ENCODE measurements at regions not wholly inside any gene's neighbourhood (a gene's known extent, or its start where the extent isn't known, plus 50 kb on each side); places are given as distances from the start of the nearest gene placed in this dataset.

DNA sequence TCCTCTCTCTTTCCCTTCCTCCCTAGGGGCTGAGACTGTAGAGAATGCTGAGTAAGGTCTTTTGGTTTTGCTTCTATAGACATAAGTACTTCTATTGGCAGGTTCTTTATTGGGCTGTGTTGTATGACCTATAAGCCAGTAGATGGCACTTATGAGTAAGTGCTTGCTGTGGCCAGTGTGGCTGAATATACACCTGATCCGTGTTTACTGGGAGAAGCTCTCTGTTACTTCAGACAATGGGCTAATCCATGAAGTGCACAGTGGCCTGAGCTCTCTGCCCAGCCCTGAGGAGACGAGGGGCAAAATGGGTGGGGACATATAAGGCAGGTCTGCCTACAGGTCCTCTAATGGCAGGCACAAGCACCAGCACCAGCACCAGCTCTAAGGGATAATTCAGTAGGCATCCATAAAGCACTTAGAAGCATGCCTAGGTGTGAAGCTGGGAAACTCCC is 610.3 kb downstream of the RNF144B start:
- TF ChIP-seq CTCF (IDR thresholded peaks at IDR 0.05) (peak in 2 of 4 experiments; percentile 27 to 46), POLR2A (IDR thresholded peaks at IDR 0.05) (no peak), POLR2AphosphoS5 (IDR thresholded peaks at IDR 0.05) (no peak), EP300 (IDR thresholded peaks at IDR 0.05) (no peak)
- DNase-seq: no peak
- Histone ChIP-seq H3K4me1 (no peaks in the 10 kb centered on the region), H3K27me3 (no peaks in the 10 kb centered on the region), H3K27ac (no peak overlapping the region), H3K9me3 (no peaks in the 10 kb centered on the region), H3K4me3 (no peak overlapping the region), H3K36me3 (no peaks in the 10 kb centered on the region)
- intact Hi-C loops (cut with DNase I): loop anchor here (10.0 kb wide), 2 partner anchors 857 to 1057 kb away; no protein-coding TSS in a partner anchor
- 6 to 37% methylated on average over 2 of the region's 2 CpGs for WGBS, 2 donors

GRCh38 chr6:19002976-19003560 is 615.9 kb downstream of the RNF144B start:
- H3K36me3 ChIP-seq: no peaks in the 10 kb centered on the region
- WGBS, 2 donors: 44 to 66% methylated on average over 1 of the region's 1 CpG
- H3K4me1 ChIP-seq: no peaks in the 10 kb centered on the region
- TF ChIP-seq EP300 (IDR thresholded peaks at IDR 0.05): no peak
- no peak for TF ChIP-seq POLR2A (IDR thresholded peaks at IDR 0.05)
- no peak for TF ChIP-seq POLR2AphosphoS5 (IDR thresholded peaks at IDR 0.05)
- TF ChIP-seq CTCF (IDR thresholded peaks at IDR 0.05): no peak
- intact Hi-C loops (cut with DNase I): no loop called here
- no peak overlapping the region for H3K4me3 ChIP-seq
- no peaks in the 10 kb centered on the region for H3K9me3 ChIP-seq
- no peak overlapping the region for H3K27ac ChIP-seq
- no peaks in the 10 kb centered on the region for H3K27me3 ChIP-seq
- no peak for DNase-seq

- 81 to 85% methylated on average over 4 of the region's 4 CpGs for WGBS, 2 donors
- Histone ChIP-seq H3K9me3 (no peaks in the 10 kb centered on the region), H3K4me1 (no peaks in the 10 kb centered on the region), H3K27me3 (no peaks in the 10 kb centered on the region), H3K27ac (no peak overlapping the region), H3K4me3 (no peak overlapping the region), H3K36me3 (no peaks in the 10 kb centered on the region)
- DNase-seq: no peak
- TF ChIP-seq POLR2AphosphoS5 (IDR thresholded peaks at IDR 0.05) (no peak), POLR2A (IDR thresholded peaks at IDR 0.05) (no peak), CTCF (IDR thresholded peaks at IDR 0.05) (no peak), EP300 (IDR thresholded peaks at IDR 0.05) (no peak)
- intact Hi-C loops (cut with DNase I): no loop called here
Measured at GRCh38 chr6:19004176-19004575, 617.0 kb downstream of the RNF144B start.

- no peak for DNase-seq
- H3K27me3 ChIP-seq: no peaks in the 10 kb centered on the region
- no peak overlapping the region for H3K27ac ChIP-seq
- no peaks in the 10 kb centered on the region for H3K4me1 ChIP-seq
- TF ChIP-seq POLR2AphosphoS5 (IDR thresholded peaks at IDR 0.05): no peak
- no peak for TF ChIP-seq CTCF (IDR thresholded peaks at IDR 0.05)
- TF ChIP-seq EP300 (IDR thresholded peaks at IDR 0.05): no peak
- no peak for TF ChIP-seq POLR2A (IDR thresholded peaks at IDR 0.05)
- intact Hi-C loops (cut with DNase I): no loop called here
- no peaks in the 10 kb centered on the region for H3K9me3 ChIP-seq
- no peaks in the 10 kb centered on the region for H3K36me3 ChIP-seq
- 75 to 83% methylated on average over 3 of the region's 3 CpGs for WGBS, 2 donors
- H3K4me3 ChIP-seq: no peak overlapping the region
Measured at GRCh38 chr6:19009769-19010168, 622.6 kb downstream of the RNF144B start.

All from sigmoid colon (tissue), 6 donors.